Hepatocyte (in vitro differentiated cells): ENCODE measurements at regions not wholly inside any gene's neighbourhood (a gene's known extent, or its start where the extent isn't known, plus 50 kb on each side); places are given as distances from the start of the nearest gene placed in this dataset.

Experiments
- DNase-seq: peaks from one replicate; pipeline ENCODE4 v3.0.0-alpha.2; 2016; ENCODE audit warnings: low spot score
- H2AFZ ChIP-seq: fragments of 200-600 bp; sonication (generic); 2 replicates; pipeline ENCODE4 v1.6.0; 2016; ENCODE audit warnings: antibody characterized with exemption, mild to moderate bottlenecking
- H3K27ac ChIP-seq: fragments of 200-600 bp; sonication (generic); 2 replicates; pipeline ENCODE4 v1.5.1; 2016; ENCODE audit warnings: mild to moderate bottlenecking
- H3K27me3 ChIP-seq: fragments of 200-600 bp; sonication (generic); 2 replicates; pipeline ENCODE4 v1.6.1; 2016
- H3K36me3 ChIP-seq: fragments of 200-600 bp; sonication (generic); replicated peaks from 2 replicates; pipeline ENCODE4 v1.5.1; 2016; ENCODE audit warnings: low read depth; ENCODE audit not compliant: insufficient read depth
- H3K4me1 ChIP-seq: fragments of 200-600 bp; sonication (generic); 2 replicates; pipeline ENCODE4 v1.5.1; 2016; ENCODE audit warnings: mild to moderate bottlenecking, moderate library complexity; ENCODE audit not compliant: insufficient read depth
- H3K4me2 ChIP-seq: fragments of 200-600 bp; sonication (generic); 2 replicates; pipeline ENCODE4 v1.6.0; 2016
- H3K4me3 ChIP-seq: fragments of 200-600 bp; sonication (generic); 2 replicates; pipeline ENCODE4 v1.5.1; 2016; ENCODE audit warnings: mild to moderate bottlenecking
- H3K79me2 ChIP-seq: fragments of 200-600 bp; sonication (generic); 2 replicates; pipeline ENCODE4 v1.6.0; 2017; ENCODE audit warnings: mild to moderate bottlenecking
- H3K9me2 ChIP-seq: fragments of 200-600 bp; sonication (generic); replicated peaks from 2 replicates; pipeline ENCODE4 v1.6.0; 2017; ENCODE audit warnings: mild to moderate bottlenecking; ENCODE audit not compliant: insufficient read depth
- H3K9me3 ChIP-seq: fragments of 200-600 bp; sonication (generic); 2 replicates; pipeline ENCODE4 v1.5.1; 2016; ENCODE audit warnings: low read depth, mild to moderate bottlenecking
- H4K20me1 ChIP-seq: fragments of 200-600 bp; sonication (generic); 2 replicates; pipeline ENCODE4 v1.6.0; 2016; ENCODE audit warnings: mild to moderate bottlenecking; ENCODE audit not compliant: insufficient read depth, poor library complexity, severe bottlenecking
- CTCF ChIP-seq: fragments of 200-600 bp; sonication (generic); IDR thresholded peaks from 2 replicates; pipeline ENCODE4 v1.5.1; 2016; ENCODE audit warnings: antibody characterized with exemption, mild to moderate bottlenecking; ENCODE audit not compliant: poor library complexity
- EZH2 ChIP-seq: fragments of 200-600 bp; sonication (generic); IDR thresholded peaks from 2 replicates; pipeline ENCODE4 v1.6.1; 2016; ENCODE audit warnings: antibody characterized with exemption, mild to moderate bottlenecking, borderline replicate concordance
- EZH2phosphoT487 ChIP-seq: fragments of 200-600 bp; sonication (generic); IDR thresholded peaks from one replicate; pipeline ENCODE4 v1.6.1; 2018; ENCODE audit warnings: antibody characterized with exemption, mild to moderate bottlenecking, low read depth, moderate library complexity; ENCODE audit not compliant: unreplicated experiment, severe bottlenecking
- WGBS: methylation state at CpG from one replicate; pipeline ENCODE4 v1.1.6; 2016; ENCODE audit warnings: low lambda C conversion rate; ENCODE audit errors: missing lambda C conversion rate; 5-methylcytosine and 5-hydroxymethylcytosine counted together

GRCh38 chr5:57420801-57421200 lies 61.8 kb downstream of the ACTBL2 start:
- Histone ChIP-seq H3K36me3 (no peaks in the 10 kb centered on the region), H3K4me1 (peaks cover 12% of the 10 kb centered on the region), H3K9me2 (no peaks in the 10 kb centered on the region), H3K9me3 (no peaks in the 10 kb centered on the region), H3K79me2 (no peaks in the 10 kb centered on the region), H2AFZ (no peak overlapping the region), H3K4me3 (no peak overlapping the region), H3K27me3 (no peaks in the 10 kb centered on the region), H4K20me1 (no peaks in the 10 kb centered on the region), H3K27ac (no peak overlapping the region), H3K4me2 (no peak overlapping the region)
- WGBS = 84% methylated on average over 3 of the region's 3 CpGs
- TF ChIP-seq EZH2 (no peak), EZH2phosphoT487 (no peak), CTCF (no peak)
- DNase-seq = no peak

- H3K9me2 ChIP-seq = no peaks in the 10 kb centered on the region
- H3K79me2 ChIP-seq = no peaks in the 10 kb centered on the region
- WGBS = 82% methylated on average over 2 of the region's 2 CpGs
- H3K9me3 ChIP-seq = no peaks in the 10 kb centered on the region
- no peaks in the 10 kb centered on the region for H3K27me3 ChIP-seq
- H3K4me2 ChIP-seq = no peak overlapping the region
- no peaks in the 10 kb centered on the region for H4K20me1 ChIP-seq
- H3K27ac ChIP-seq = no peak overlapping the region
- H3K4me3 ChIP-seq = no peak overlapping the region
- H3K4me1 ChIP-seq = peaks cover 12% of the 10 kb centered on the region
- DNase-seq = no peak
- H2AFZ ChIP-seq = no peak overlapping the region
- no peaks in the 10 kb centered on the region for H3K36me3 ChIP-seq
- TF ChIP-seq EZH2phosphoT487 (no peak), CTCF (no peak), EZH2 (no peak)
Measured at GRCh38 chr5:57417971-57418370, 64.6 kb downstream of the ACTBL2 start.

DNA sequence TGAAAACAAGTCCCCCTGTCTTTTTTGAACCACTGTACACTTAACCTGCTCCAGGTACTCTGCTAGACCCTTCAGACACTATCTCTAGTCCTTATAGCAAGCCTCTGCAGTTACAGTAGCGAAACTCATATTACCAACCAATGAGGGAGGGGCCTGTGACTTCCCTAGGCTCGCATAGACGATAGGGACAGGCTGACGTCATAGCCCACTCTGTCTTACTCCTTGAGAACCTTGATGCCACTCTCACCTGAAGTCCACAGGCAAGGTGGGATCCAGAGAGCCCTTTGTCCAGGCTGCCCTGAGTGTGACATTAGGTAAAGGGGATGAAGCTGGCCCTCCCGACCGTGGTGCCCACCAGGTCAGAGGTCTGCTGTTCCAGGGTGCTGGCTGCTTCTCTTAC lies 65.3 kb downstream of the ACTBL2 start:
- H3K36me3 ChIP-seq = no peaks in the 10 kb centered on the region
- H3K9me3 ChIP-seq = no peaks in the 10 kb centered on the region
- no peaks in the 10 kb centered on the region for H3K79me2 ChIP-seq
- 87% methylated on average over 6 of the region's 6 CpGs for WGBS
- no peak overlapping the region for H3K4me2 ChIP-seq
- no peak for DNase-seq
- no peaks in the 10 kb centered on the region for H4K20me1 ChIP-seq
- TF ChIP-seq EZH2 = no peak
- no peak for TF ChIP-seq CTCF
- TF ChIP-seq EZH2phosphoT487 = no peak
- no peaks in the 10 kb centered on the region for H3K9me2 ChIP-seq
- H3K4me3 ChIP-seq = no peak overlapping the region
- no peak overlapping the region for H3K27ac ChIP-seq
- no peaks in the 10 kb centered on the region for H3K27me3 ChIP-seq
- peaks cover 12% of the 10 kb centered on the region for H3K4me1 ChIP-seq
- no peak overlapping the region for H2AFZ ChIP-seq
